Endometrium (tissue), 2 donors: ENCODE measurements at regions not wholly inside any gene's neighbourhood (a gene's known extent, or its start where the extent isn't known, plus 50 kb on each side); places are given as distances from the start of the nearest gene placed in this dataset.

ENCODE experiments used
- FAIRE-seq: peaks from 2 replicates; lab custom pipeline; 2012; peaks lifted over from hg19 to GRCh38; lab: Jason Lieb, UNC
- donor health status: control.
- donor health status: control.

DNA sequence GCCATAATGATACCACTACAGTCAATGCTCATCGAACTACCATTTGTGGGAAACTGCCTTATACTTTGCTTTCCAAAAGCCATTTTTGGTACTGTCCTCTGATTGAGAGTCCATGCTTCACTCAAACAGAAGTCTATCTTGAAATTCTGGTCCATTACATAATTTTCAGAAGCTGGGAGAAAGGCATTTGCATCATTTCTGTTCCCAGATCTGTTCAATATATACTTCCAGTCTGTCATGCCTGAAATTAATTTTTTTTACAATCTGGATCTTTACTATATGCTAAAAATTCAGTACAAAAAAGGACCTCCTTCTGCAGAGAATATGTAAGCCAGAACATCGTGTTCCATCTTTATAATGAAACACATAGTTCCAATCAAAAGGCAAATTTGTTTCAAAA lies 528.9 kb upstream of the MEF2C start:
- FAIRE-seq: no peak

GRCh38 chr5:89407054-89407453 lies 524.1 kb upstream of the MEF2C start:
- no peak for FAIRE-seq

- no peak for FAIRE-seq
These were observed 518.7 kb upstream of the MEF2C start for GRCh38 chr5:89401659-89402058.

GRCh38 chr5:89401012-89401411 lies 518.0 kb upstream of the MEF2C start:
- FAIRE-seq: no peak

DNA sequence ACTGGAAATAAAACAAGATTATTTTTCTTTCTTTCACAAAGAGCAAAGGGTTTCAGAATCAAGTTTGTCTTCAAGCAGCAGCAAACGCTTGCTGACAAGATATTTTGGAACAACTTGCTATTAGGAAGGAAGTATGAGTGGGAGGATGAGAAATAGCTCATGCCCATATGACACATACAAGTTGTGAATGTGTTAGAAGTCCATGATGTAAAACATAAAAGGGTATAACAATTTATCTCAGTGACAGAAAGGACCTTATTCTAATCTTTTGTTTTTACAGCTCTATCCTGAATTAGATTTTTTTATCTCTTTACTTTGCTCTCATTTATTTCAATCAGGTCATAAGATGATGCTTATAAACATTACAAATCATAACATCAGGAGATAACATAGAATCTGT lies 516.6 kb upstream of the MEF2C start:
- FAIRE-seq: no peak

- no peak for FAIRE-seq
These were observed 514.1 kb upstream of the MEF2C start for GRCh38 chr5:89397096-89397495.

DNA sequence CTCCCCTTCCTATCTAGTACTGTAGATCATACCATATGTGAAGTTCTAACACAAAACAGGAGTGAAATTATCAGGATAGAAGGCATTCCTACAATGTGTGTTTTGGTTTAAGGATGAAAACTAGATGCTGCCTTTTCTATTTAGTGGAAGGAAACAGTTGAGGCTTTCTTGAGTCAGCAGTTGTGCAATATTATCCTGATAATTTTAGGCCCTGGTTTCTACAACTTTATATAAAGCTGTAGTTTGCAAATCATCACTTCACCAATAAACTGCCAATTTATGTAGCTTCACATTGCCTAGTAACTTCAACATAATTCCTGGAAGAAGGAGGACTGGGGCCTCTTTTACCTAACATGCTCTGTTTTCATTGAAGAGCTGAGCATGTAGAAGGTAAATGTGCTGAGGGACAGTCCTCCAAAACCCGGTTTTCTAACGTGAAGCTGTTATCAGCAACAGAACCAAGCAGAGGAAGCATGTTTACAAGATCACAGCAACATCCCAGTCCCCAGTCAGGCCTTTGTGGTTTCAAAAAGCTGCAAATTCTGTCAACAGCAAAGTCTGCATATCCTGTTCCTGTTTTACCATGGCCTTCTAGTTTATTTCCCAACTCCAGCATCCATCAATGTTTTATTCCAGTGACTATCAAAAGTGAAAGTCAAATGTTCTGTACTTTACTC lies 513.4 kb upstream of the MEF2C start:
- no peak for FAIRE-seq

- FAIRE-seq: no peak
These were observed 512.1 kb upstream of the MEF2C start for GRCh38 chr5:89395111-89395510.

- no peak for FAIRE-seq
These were observed 505.9 kb upstream of the MEF2C start for GRCh38 chr5:89388872-89389271.

- FAIRE-seq: no peak
These were observed 501.4 kb upstream of the MEF2C start for GRCh38 chr5:89384391-89384790.

DNA sequence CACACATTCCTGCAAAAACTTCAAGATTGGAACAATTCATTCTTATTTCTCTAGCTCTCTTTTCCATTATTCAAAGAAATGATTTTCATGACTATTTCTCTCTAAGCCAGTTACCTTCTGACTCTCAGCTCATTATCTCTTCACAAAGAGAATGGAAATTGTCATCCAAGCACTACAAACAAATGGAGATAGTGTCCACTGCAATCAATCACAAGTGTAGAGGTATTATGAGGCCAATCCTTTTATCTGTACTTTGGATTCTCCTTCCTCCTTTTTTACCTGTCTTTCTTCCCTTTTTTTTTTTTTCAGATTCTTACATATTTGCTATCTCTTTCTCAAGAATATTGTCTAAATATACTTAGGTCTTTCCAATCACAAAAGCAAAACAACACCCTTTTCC lies 497.7 kb upstream of the MEF2C start:
- FAIRE-seq: no peak

GRCh38 chr5:89377767-89378455 lies 494.9 kb upstream of the MEF2C start:
- no peak for FAIRE-seq

- no peak for FAIRE-seq
These were observed 492.0 kb upstream of the MEF2C start for GRCh38 chr5:89374818-89375521.

DNA sequence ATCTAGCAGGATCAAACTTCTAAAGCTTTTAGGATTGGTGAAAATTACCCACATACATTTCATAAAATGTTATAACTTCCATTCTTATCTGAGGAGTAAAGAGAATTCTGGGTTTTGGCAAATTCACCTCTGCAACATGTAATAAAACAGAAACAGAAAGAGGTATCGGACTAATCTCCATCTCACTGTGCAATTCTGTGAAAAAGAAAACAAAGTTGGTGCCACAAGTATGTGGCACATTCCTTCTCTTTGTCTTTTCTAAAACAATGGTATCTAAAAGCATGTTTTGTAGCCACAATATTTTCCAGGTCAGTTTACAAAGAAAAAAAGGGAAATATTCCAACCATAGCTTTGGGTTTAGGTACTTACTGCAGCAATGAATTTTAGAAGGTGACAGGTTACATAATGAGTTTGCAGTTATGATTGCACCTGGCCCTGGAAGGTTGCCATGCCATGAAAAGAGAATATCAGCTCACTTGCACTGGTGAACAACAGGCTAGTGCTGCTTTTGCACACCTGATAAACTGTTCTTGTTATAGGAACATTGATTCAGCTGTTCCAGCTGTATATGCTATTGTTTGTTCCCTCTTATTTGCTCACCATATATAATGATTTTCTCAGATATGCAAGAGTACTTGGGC lies 491.3 kb upstream of the MEF2C start:
- no peak for FAIRE-seq

DNA sequence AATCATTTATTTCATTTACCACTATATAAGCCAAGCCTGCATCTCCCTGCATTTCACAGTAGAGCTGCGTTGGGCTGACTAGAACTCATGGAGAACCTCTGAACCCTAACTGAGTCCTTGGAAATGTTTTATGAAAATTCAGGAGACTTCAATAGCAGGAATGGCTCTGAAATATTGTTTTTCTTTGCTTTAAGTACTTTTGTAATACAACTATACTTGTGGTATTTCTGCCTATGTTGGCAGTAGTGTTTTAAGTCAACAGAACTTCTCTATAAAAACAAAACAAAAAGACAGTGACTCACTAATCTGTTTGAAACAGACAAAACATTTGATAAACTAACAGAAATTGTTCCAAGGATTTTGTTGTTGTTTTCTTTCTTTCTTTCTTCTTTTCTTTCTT lies 489.2 kb upstream of the MEF2C start:
- FAIRE-seq: no peak

DNA sequence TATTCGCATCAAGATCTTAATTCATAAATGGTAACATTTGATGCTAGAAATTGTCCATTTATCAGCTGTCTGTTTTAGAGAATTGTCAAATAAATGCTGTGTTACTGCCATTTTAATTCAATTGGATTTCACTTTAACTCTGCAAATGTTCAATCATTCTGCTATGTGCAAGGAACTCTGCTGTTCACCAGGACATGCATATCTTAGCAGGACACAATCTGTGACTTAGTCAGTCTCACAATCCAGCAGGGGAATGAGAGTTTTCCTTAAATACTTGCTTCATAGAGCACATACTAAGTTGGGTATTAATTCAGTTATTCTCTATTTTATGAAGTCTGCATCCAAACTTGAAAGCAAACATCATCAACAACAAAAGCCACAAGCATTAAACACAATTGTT lies 488.7 kb upstream of the MEF2C start:
- peak; percentile 84 for FAIRE-seq

- FAIRE-seq: no peak
These were observed 476.1 kb upstream of the MEF2C start for GRCh38 chr5:89359046-89359445.

- no peak for FAIRE-seq
These were observed 471.0 kb upstream of the MEF2C start for GRCh38 chr5:89353837-89354551.

- no peak for FAIRE-seq
These were observed 469.0 kb upstream of the MEF2C start for GRCh38 chr5:89351975-89352374.

GRCh38 chr5:89351222-89351621 lies 468.2 kb upstream of the MEF2C start:
- FAIRE-seq: no peak

DNA sequence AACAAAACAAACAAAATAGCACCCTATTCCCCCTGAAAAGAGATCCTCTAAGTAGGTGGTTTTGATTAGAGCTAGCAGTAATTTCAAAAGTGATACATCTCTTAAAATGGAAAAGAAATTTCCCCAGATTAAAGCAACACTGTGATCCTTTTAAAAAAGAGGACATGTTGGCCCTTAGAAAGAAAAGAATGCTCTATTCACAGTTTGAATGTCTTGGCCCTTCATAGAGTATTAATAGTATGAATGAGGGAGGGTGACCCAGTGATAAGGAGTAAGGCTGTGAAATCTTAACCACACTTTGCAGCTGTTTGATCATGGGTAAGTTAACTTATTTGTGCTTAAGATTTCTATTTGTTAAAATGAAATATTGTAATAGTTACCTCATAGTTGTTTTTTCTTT lies 467.7 kb upstream of the MEF2C start:
- FAIRE-seq: no peak

GRCh38 chr5:89349246-89349980 lies 466.4 kb upstream of the MEF2C start:
- no peak for FAIRE-seq
